ENCODE measurements at regions not wholly inside any gene's neighbourhood (a gene's known extent, or its start where the extent isn't known, plus 50 kb on each side); places are given as distances from the start of the nearest gene placed in this dataset.

DNA sequence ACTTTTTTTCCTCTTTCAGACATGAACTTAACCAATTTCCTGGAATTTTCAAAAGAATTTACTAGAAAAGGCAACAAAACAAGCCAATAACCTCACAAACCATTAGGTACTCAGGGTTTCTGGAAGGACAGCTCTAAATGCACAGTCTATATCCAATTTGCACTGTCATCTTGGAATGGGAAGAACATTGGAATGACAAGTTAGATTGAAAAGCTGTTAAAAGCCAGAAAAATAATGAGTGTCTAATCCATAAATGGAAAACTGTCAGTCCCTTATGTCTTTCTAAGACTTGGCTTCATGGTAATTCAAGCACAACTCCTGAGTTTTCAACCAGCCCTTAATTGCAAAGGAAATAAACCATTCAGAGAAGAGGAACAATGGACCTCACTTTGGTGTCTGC, 105.8 kb upstream of the NTRK2 start:
- Histone ChIP-seq H3K4me3 (no peak overlapping the region), H3K36me3 (no peaks in the 10 kb centered on the region), H3K27me3 (no peaks in the 10 kb centered on the region), H3K27ac (no peak overlapping the region), H3K9me3 (no peaks in the 10 kb centered on the region), H3K4me1 (no peaks in the 10 kb centered on the region)
- TF ChIP-seq POLR2AphosphoS5 (IDR thresholded peaks at IDR 0.05) (no peak), EP300 (IDR thresholded peaks at IDR 0.05) (no peak), POLR2A (IDR thresholded peaks at IDR 0.05) (no peak)
- TF ChIP-seq, protein P1, sequence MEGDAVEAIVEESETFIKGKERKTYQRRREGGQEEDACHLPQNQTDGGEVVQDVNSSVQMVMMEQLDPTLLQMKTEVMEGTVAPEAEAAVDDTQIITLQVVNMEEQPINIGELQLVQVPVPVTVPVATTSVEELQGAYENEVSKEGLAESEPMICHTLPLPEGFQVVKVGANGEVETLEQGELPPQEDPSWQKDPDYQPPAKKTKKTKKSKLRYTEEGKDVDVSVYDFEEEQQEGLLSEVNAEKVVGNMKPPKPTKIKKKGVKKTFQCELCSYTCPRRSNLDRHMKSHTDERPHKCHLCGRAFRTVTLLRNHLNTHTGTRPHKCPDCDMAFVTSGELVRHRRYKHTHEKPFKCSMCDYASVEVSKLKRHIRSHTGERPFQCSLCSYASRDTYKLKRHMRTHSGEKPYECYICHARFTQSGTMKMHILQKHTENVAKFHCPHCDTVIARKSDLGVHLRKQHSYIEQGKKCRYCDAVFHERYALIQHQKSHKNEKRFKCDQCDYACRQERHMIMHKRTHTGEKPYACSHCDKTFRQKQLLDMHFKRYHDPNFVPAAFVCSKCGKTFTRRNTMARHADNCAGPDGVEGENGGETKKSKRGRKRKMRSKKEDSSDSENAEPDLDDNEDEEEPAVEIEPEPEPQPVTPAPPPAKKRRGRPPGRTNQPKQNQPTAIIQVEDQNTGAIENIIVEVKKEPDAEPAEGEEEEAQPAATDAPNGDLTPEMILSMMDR (IDR thresholded peaks at IDR 0.05): no peak
- no peak for DNase-seq
- intact Hi-C loops (cut with DNase I; ENCODE audit: low total_unique reads): no loop called here

DNA sequence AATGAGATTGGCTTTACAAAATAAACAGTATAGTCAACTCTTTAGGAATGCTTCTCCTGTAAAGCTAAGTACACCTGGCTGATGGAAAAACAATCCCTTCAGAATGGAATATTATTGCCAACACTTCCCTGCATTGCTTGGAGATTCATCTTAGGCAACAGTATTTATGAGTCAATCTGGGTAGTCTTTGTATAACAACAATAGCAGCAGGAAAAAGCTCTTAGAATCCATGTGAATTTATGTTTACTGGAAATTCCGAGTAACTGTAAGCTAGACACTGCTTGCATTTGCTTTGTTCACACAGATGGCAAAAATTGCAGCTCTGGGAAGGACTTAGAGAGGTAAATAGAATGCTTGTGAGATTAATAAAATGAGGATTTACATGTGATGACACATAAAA, 101.7 kb upstream of the NTRK2 start:
- Histone ChIP-seq H3K9me3 (no peaks in the 10 kb centered on the region), H3K4me1 (no peaks in the 10 kb centered on the region), H3K36me3 (no peaks in the 10 kb centered on the region), H3K27me3 (no peaks in the 10 kb centered on the region), H3K4me3 (no peak overlapping the region), H3K27ac (no peak overlapping the region)
- DNase-seq: no peak
- TF ChIP-seq EP300 (IDR thresholded peaks at IDR 0.05) (no peak), POLR2A (IDR thresholded peaks at IDR 0.05) (no peak), POLR2AphosphoS5 (IDR thresholded peaks at IDR 0.05) (no peak)
- TF ChIP-seq, protein P1 (IDR thresholded peaks at IDR 0.05): no peak
- intact Hi-C loops (cut with DNase I; ENCODE audit: low total_unique reads): no loop called here
- 18 to 49% (median 36%) methylated on average over 1 of the region's 1 CpG for WGBS, 5 donors

DNA sequence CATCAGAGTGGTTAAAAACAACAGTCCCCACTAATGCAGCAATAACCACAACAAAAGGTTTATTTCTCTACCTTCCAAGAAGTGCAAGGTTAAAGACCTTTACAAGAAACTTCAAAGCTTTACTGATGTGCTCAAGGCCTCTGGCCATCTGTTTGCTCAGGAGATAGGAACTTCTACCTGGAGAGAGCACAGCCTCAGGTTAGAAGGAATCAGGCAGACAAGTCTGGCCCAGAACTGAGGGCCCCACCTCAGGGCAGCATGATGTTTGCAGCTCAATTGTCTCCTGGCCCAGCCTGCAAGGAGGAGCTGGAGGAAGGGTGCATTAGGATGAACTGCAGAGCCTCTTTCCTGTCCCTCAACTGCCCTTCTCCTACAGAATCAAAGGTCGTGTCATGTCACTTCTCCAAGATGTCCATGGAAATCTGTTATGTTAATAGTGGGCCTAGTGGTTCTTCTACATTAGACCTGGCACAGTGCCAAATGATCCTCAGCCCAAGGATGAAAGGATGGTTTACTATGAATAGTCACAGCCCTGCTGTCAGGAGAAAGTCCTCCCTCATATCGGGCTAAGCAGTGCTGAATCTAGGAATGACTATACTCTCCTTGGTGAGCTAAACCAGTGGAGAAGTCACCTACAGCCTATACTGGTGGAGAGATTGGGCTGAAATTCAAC, 98.9 kb upstream of the NTRK2 start:
- TF ChIP-seq, protein P1 (IDR thresholded peaks at IDR 0.05): no peak
- no peak for TF ChIP-seq EP300 (IDR thresholded peaks at IDR 0.05)
- no peak for TF ChIP-seq POLR2AphosphoS5 (IDR thresholded peaks at IDR 0.05)
- no peak for TF ChIP-seq POLR2A (IDR thresholded peaks at IDR 0.05)
- intact Hi-C loops (cut with DNase I; ENCODE audit: low total_unique reads): no loop called here
- Histone ChIP-seq H3K9me3 (no peaks in the 10 kb centered on the region), H3K27me3 (no peaks in the 10 kb centered on the region), H3K4me1 (no peaks in the 10 kb centered on the region), H3K4me3 (no peak overlapping the region), H3K36me3 (no peaks in the 10 kb centered on the region), H3K27ac (no peak overlapping the region)
- no peak for DNase-seq
- WGBS, 5 donors: 78 to 86% (median 84%) methylated on average over 2 of the region's 2 CpGs

DNA sequence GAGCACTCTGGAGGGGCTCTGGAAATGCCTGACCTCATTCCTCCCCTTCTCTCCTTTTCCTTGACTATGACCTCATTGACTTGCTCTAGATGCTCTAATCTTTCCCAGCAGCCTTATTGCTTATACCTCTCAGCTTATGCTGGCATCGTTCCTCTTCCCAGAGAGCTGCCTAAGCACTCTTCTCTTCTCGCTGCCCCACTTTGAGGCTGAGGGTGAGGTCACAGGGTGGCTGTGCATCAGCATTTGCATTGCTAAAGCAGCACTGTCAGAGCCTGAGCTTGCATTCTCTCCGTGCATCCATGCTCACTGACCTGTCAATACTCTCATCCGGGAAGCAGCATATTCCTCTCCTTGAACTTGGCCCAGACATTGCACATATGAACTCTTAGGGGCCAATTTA, 96.4 kb upstream of the NTRK2 start:
- TF ChIP-seq POLR2AphosphoS5 (IDR thresholded peaks at IDR 0.05): no peak
- no peak for TF ChIP-seq EP300 (IDR thresholded peaks at IDR 0.05)
- TF ChIP-seq POLR2A (IDR thresholded peaks at IDR 0.05): no peak
- TF ChIP-seq, protein P1 (IDR thresholded peaks at IDR 0.05): no peak
- intact Hi-C loops (cut with DNase I; ENCODE audit: low total_unique reads): no loop called here
- no peak for DNase-seq
- Histone ChIP-seq H3K4me1 (no peaks in the 10 kb centered on the region), H3K27me3 (no peaks in the 10 kb centered on the region), H3K27ac (no peak overlapping the region), H3K4me3 (no peak overlapping the region), H3K9me3 (no peaks in the 10 kb centered on the region), H3K36me3 (no peaks in the 10 kb centered on the region)
- WGBS, 5 donors: 50 to 73% (median 61%) methylated on average over 4 of the region's 4 CpGs
